Activated B cell treated with CpG ODN at 0.5 μM for 24 hours (primary cell): ENCODE measurements at regions not wholly inside any gene's neighbourhood (a gene's known extent, or its start where the extent isn't known, plus 50 kb on each side); places are given as distances from the start of the nearest gene placed in this dataset.

Experiments used
- ATAC-seq: fragments of 200-7000 bp; cut with Tn5 transposase; one replicate; pipeline ENCODE4 v1.10.0; 2021; ENCODE audit warnings: low read depth, mild to moderate bottlenecking, moderate library complexity
- CTCF ChIA-PET: fragments of 350-600 bp; sonication (Branson Sonifier 250); formaldehyde crosslinking; loops from one replicate; lab custom pipeline; 2021; ENCODE audit warnings: antibody characterized with exemption; lab: Charles Lee
- POLR2A ChIA-PET: fragments of 350-600 bp; sonication (Branson Sonifier 250); formaldehyde crosslinking; loops from one replicate; lab custom pipeline; 2021; ENCODE audit warnings: antibody characterized with exemption; lab: Charles Lee
- DNase-seq: peaks from one replicate; pipeline ENCODE4 v3.0.0; 2022
- H3K27ac Mint-ChIP-seq: one replicate; pipeline ENCODE4 v1.8.0; 2020; ENCODE audit warnings: mixed read lengths
- H3K27me3 Mint-ChIP-seq: one replicate; pipeline ENCODE4 v1.8.0; 2021; ENCODE audit warnings: mixed read lengths
- H3K36me3 Mint-ChIP-seq: one replicate; pipeline ENCODE4 v1.8.0; 2021; ENCODE audit warnings: low read depth, mixed read lengths
- H3K4me1 Mint-ChIP-seq: one replicate; pipeline ENCODE4 v1.8.0; 2021; ENCODE audit warnings: mixed read lengths
- H3K4me3 Mint-ChIP-seq: one replicate; pipeline ENCODE4 v1.8.0; 2020; ENCODE audit warnings: mild to moderate bottlenecking, mixed read lengths
- H3K9me3 Mint-ChIP-seq: one replicate; pipeline ENCODE4 v1.8.0; 2020; ENCODE audit warnings: mixed read lengths
- CTCF ChIP-seq: fragments of 200-600 bp; IDR thresholded peaks from one replicate; pipeline ENCODE4 v1.8.0; 2022; ENCODE audit warnings: antibody characterized with exemption, mild to moderate bottlenecking
- intact Hi-C: fragments of 100-400 bp; cut with micrococcal nuclease; formaldehyde crosslinking; loops from one replicate; pipeline ENCODE4 v1.15.1; 2024

GRCh38 chr7:115704884-115705283, 325.7 kb downstream of the TFEC start:
- ATAC-seq = no peak
- TF ChIP-seq CTCF = no peak
- no peak overlapping the region for H3K4me3 Mint-ChIP-seq
- POLR2A ChIA-PET = no interaction called here
- H3K9me3 Mint-ChIP-seq = no peaks in the 10 kb centered on the region
- no peaks in the 10 kb centered on the region for H3K36me3 Mint-ChIP-seq
- CTCF ChIA-PET = no interaction called here
- intact Hi-C loops = loop anchor here (10.0 kb wide), 2 partner anchors 840 to 1620 kb away; no protein-coding TSS in a partner anchor
- H3K27ac Mint-ChIP-seq = no peak overlapping the region
- no peaks in the 10 kb centered on the region for H3K4me1 Mint-ChIP-seq
- no peaks in the 10 kb centered on the region for H3K27me3 Mint-ChIP-seq
- no peak for DNase-seq

- intact Hi-C loops = loop anchor here (10.0 kb wide), 2 partner anchors 836 to 1616 kb away; no protein-coding TSS in a partner anchor
- Mint-ChIP-seq H3K4me1 (no peaks in the 10 kb centered on the region), H3K27me3 (no peaks in the 10 kb centered on the region), H3K36me3 (no peaks in the 10 kb centered on the region), H3K27ac (no peak overlapping the region), H3K4me3 (no peak overlapping the region), H3K9me3 (no peaks in the 10 kb centered on the region)
- POLR2A ChIA-PET = no interaction called here
- no peak for TF ChIP-seq CTCF
- DNase-seq (no peak), ATAC-seq (no peak)
- CTCF ChIA-PET = no interaction called here
These were observed 329.4 kb downstream of the TFEC start for GRCh38 chr7:115701141-115701540.

- no peaks in the 10 kb centered on the region for H3K36me3 Mint-ChIP-seq
- TF ChIP-seq CTCF = no peak
- H3K27me3 Mint-ChIP-seq = no peaks in the 10 kb centered on the region
- no peak overlapping the region for H3K4me3 Mint-ChIP-seq
- ChIA-PET CTCF (no interaction called here), POLR2A (no interaction called here)
- intact Hi-C loops = no loop called here
- peaks cover 5% of the 10 kb centered on the region for H3K4me1 Mint-ChIP-seq
- H3K9me3 Mint-ChIP-seq = peaks cover 7% of the 10 kb centered on the region
- no peak overlapping the region for H3K27ac Mint-ChIP-seq
- DNase-seq (no peak), ATAC-seq (no peak)
These were observed 336.1 kb downstream of the TFEC start for GRCh38 chr7:115694424-115694823.

- POLR2A ChIA-PET = no interaction called here
- DNase-seq (no peak), ATAC-seq (no peak)
- Mint-ChIP-seq H3K27ac (no peak overlapping the region), H3K4me1 (peaks cover 5% of the 10 kb centered on the region), H3K36me3 (no peaks in the 10 kb centered on the region), H3K9me3 (peaks cover 7% of the 10 kb centered on the region), H3K4me3 (no peak overlapping the region), H3K27me3 (no peaks in the 10 kb centered on the region)
- intact Hi-C loops = no loop called here
- TF ChIP-seq CTCF = no peak
- CTCF ChIA-PET = no interaction called here
These were observed 336.8 kb downstream of the TFEC start for GRCh38 chr7:115693779-115694178.

- intact Hi-C loops = no loop called here
- no peaks in the 10 kb centered on the region for H3K36me3 Mint-ChIP-seq
- no peak for DNase-seq
- TF ChIP-seq CTCF = no peak
- H3K27ac Mint-ChIP-seq = no peak overlapping the region
- no peaks in the 10 kb centered on the region for H3K27me3 Mint-ChIP-seq
- H3K9me3 Mint-ChIP-seq = peaks cover 7% of the 10 kb centered on the region
- CTCF ChIA-PET = interaction anchor here (1.0 kb wide), 1 partner anchor 10 kb away, joined by 4 read pairs; no protein-coding TSS in a partner anchor
- H3K4me3 Mint-ChIP-seq = no peak overlapping the region
- ATAC-seq = no peak
- POLR2A ChIA-PET = no interaction called here
- peaks cover 5% of the 10 kb centered on the region for H3K4me1 Mint-ChIP-seq
These were observed 340.6 kb downstream of the TFEC start for GRCh38 chr7:115689941-115690340.
